ENCODE measurements at regions not wholly inside any gene's neighbourhood (a gene's known extent, or its start where the extent isn't known, plus 50 kb on each side); places are given as distances from the start of the nearest gene placed in this dataset.

- TF ChIP-seq NFYB (CRISPR knock-in tag; conservative IDR thresholded peaks at IDR 0.05; ENCODE audit: low read depth), result no peak
- no peak for TF ChIP-seq NFATC4 (CRISPR knock-in tag; IDR thresholded peaks at IDR 0.05)
- TF ChIP-seq TP53 (CRISPR knock-in tag; IDR thresholded peaks at IDR 0.05), result no peak
- TF ChIP-seq FOXP1 (CRISPR knock-in tag; IDR thresholded peaks at IDR 0.05; ENCODE audit: borderline replicate concordance), result no peak
- TF ChIP-seq, protein P1, sequence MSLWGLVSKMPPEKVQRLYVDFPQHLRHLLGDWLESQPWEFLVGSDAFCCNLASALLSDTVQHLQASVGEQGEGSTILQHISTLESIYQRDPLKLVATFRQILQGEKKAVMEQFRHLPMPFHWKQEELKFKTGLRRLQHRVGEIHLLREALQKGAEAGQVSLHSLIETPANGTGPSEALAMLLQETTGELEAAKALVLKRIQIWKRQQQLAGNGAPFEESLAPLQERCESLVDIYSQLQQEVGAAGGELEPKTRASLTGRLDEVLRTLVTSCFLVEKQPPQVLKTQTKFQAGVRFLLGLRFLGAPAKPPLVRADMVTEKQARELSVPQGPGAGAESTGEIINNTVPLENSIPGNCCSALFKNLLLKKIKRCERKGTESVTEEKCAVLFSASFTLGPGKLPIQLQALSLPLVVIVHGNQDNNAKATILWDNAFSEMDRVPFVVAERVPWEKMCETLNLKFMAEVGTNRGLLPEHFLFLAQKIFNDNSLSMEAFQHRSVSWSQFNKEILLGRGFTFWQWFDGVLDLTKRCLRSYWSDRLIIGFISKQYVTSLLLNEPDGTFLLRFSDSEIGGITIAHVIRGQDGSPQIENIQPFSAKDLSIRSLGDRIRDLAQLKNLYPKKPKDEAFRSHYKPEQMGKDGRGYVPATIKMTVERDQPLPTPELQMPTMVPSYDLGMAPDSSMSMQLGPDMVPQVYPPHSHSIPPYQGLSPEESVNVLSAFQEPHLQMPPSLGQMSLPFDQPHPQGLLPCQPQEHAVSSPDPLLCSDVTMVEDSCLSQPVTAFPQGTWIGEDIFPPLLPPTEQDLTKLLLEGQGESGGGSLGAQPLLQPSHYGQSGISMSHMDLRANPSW (CRISPR knock-in tag; conservative IDR thresholded peaks at IDR 0.05; ENCODE audit: low read depth), result no peak
- no peak for TF ChIP-seq KAT7 (CRISPR knock-in tag; IDR thresholded peaks at IDR 0.05; ENCODE audit: borderline replicate concordance)
Measured at GRCh38 chr18:51399491-51400122, 202.1 kb upstream of the MEX3C start (continued).

- ATAC-seq, result no peak
- DNase-seq (ENCODE audit: low spot score), result no peak
- Mint-ChIP-seq H3K4me1 (peaks cover 59% of the 10 kb centered on the region), H3K27ac (peak overlapping the region; percentile 33; the same call in 1 of the 2 replicates), H3K36me3 (no peaks in the 10 kb centered on the region), H3K27me3 (ENCODE audit: low read depth) (no peaks in the 10 kb centered on the region; the same call in 1 of the 2 replicates), H3K4me3 (no peak overlapping the region), H3K9me3 (no peaks in the 10 kb centered on the region)
- ChIA-PET CTCF (no interaction called here), POLR2A (no interaction called here)
- TF ChIP-seq, protein P2, sequence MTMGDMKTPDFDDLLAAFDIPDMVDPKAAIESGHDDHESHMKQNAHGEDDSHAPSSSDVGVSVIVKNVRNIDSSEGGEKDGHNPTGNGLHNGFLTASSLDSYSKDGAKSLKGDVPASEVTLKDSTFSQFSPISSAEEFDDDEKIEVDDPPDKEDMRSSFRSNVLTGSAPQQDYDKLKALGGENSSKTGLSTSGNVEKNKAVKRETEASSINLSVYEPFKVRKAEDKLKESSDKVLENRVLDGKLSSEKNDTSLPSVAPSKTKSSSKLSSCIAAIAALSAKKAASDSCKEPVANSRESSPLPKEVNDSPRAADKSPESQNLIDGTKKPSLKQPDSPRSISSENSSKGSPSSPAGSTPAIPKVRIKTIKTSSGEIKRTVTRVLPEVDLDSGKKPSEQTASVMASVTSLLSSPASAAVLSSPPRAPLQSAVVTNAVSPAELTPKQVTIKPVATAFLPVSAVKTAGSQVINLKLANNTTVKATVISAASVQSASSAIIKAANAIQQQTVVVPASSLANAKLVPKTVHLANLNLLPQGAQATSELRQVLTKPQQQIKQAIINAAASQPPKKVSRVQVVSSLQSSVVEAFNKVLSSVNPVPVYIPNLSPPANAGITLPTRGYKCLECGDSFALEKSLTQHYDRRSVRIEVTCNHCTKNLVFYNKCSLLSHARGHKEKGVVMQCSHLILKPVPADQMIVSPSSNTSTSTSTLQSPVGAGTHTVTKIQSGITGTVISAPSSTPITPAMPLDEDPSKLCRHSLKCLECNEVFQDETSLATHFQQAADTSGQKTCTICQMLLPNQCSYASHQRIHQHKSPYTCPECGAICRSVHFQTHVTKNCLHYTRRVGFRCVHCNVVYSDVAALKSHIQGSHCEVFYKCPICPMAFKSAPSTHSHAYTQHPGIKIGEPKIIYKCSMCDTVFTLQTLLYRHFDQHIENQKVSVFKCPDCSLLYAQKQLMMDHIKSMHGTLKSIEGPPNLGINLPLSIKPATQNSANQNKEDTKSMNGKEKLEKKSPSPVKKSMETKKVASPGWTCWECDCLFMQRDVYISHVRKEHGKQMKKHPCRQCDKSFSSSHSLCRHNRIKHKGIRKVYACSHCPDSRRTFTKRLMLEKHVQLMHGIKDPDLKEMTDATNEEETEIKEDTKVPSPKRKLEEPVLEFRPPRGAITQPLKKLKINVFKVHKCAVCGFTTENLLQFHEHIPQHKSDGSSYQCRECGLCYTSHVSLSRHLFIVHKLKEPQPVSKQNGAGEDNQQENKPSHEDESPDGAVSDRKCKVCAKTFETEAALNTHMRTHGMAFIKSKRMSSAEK (CRISPR knock-in tag; IDR thresholded peaks at IDR 0.05; ENCODE audit: borderline replicate concordance), result no peak
- TF ChIP-seq JAZF1 (CRISPR knock-in tag; IDR thresholded peaks at IDR 0.05), result no peak
- no peak for TF ChIP-seq SMAD4 (CRISPR knock-in tag; IDR thresholded peaks at IDR 0.05)
- no peak for TF ChIP-seq ATF2 (CRISPR knock-in tag; IDR thresholded peaks at IDR 0.05; ENCODE audit: borderline replicate concordance, low read depth)
- TF ChIP-seq RORB (CRISPR knock-in tag; IDR thresholded peaks at IDR 0.05), result no peak
- TF ChIP-seq, protein P3, sequence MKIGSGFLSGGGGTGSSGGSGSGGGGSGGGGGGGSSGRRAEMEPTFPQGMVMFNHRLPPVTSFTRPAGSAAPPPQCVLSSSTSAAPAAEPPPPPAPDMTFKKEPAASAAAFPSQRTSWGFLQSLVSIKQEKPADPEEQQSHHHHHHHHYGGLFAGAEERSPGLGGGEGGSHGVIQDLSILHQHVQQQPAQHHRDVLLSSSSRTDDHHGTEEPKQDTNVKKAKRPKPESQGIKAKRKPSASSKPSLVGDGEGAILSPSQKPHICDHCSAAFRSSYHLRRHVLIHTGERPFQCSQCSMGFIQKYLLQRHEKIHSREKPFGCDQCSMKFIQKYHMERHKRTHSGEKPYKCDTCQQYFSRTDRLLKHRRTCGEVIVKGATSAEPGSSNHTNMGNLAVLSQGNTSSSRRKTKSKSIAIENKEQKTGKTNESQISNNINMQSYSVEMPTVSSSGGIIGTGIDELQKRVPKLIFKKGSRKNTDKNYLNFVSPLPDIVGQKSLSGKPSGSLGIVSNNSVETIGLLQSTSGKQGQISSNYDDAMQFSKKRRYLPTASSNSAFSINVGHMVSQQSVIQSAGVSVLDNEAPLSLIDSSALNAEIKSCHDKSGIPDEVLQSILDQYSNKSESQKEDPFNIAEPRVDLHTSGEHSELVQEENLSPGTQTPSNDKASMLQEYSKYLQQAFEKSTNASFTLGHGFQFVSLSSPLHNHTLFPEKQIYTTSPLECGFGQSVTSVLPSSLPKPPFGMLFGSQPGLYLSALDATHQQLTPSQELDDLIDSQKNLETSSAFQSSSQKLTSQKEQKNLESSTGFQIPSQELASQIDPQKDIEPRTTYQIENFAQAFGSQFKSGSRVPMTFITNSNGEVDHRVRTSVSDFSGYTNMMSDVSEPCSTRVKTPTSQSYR (CRISPR knock-in tag; IDR thresholded peaks at IDR 0.05), result no peak
- no peak for TF ChIP-seq AR (CRISPR knock-in tag; IDR thresholded peaks at IDR 0.05)
- TF ChIP-seq, protein P4, sequence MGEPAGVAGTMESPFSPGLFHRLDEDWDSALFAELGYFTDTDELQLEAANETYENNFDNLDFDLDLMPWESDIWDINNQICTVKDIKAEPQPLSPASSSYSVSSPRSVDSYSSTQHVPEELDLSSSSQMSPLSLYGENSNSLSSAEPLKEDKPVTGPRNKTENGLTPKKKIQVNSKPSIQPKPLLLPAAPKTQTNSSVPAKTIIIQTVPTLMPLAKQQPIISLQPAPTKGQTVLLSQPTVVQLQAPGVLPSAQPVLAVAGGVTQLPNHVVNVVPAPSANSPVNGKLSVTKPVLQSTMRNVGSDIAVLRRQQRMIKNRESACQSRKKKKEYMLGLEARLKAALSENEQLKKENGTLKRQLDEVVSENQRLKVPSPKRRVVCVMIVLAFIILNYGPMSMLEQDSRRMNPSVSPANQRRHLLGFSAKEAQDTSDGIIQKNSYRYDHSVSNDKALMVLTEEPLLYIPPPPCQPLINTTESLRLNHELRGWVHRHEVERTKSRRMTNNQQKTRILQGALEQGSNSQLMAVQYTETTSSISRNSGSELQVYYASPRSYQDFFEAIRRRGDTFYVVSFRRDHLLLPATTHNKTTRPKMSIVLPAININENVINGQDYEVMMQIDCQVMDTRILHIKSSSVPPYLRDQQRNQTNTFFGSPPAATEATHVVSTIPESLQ (CRISPR knock-in tag; IDR thresholded peaks at IDR 0.05), result no peak
- TF ChIP-seq SP1 (CRISPR knock-in tag; conservative IDR thresholded peaks at IDR 0.05), result no peak
- TF ChIP-seq ZNF263 (CRISPR knock-in tag; IDR thresholded peaks at IDR 0.05; ENCODE audit: low read depth), result no peak
- TF ChIP-seq ZNF219 (CRISPR knock-in tag; IDR thresholded peaks at IDR 0.05; ENCODE audit: borderline replicate concordance), result no peak
- TF ChIP-seq ZNF138 (CRISPR knock-in tag; conservative IDR thresholded peaks at IDR 0.05), result no peak
- TF ChIP-seq TCF7 (CRISPR knock-in tag; IDR thresholded peaks at IDR 0.05; ENCODE audit: low read depth), result no peak
Measured at GRCh38 chr18:51400721-51401120, 203.2 kb upstream of the MEX3C start.
